ENCODE measurements at regions not wholly inside any gene's neighbourhood (a gene's known extent, or its start where the extent isn't known, plus 50 kb on each side); places are given as distances from the start of the nearest gene placed in this dataset.

- TF ChIP-seq CTCF (IDR thresholded peaks at IDR 0.05) (no peak), POLR2A (IDR thresholded peaks at IDR 0.05) (no peak)
These were observed 246.8 kb downstream of the ADGRG6 start for GRCh38 chr6:142548566-142548965.

Data from thyroid gland (tissue), 4 donors.